Muscle layer of colon (tissue), 2 donors: ENCODE measurements at regions not wholly inside any gene's neighbourhood (a gene's known extent, or its start where the extent isn't known, plus 50 kb on each side); places are given as distances from the start of the nearest gene placed in this dataset.

ENCODE experiments used
- H3K27ac ChIP-seq: one replicate; pipeline ENCODE4 v1.7.0; 2013; ENCODE audit warnings: low read depth, mild to moderate bottlenecking, low read length, moderate library complexity
- H3K27me3 ChIP-seq, 2 donors: one replicate each; pipeline ENCODE4 v1.7.0; 2013; ENCODE audit warnings: low read length in 2 of 2, mild to moderate bottlenecking in 2 of 2; ENCODE audit not compliant: insufficient read depth in 2 of 2, control insufficient read depth in 1 of 2
- H3K36me3 ChIP-seq: one replicate; pipeline ENCODE4 v1.7.0; 2013; ENCODE audit warnings: mild to moderate bottlenecking, low read length; ENCODE audit not compliant: insufficient read depth
- H3K4me1 ChIP-seq: one replicate; pipeline ENCODE4 v1.7.0; 2013; ENCODE audit warnings: mild to moderate bottlenecking, low read length; ENCODE audit not compliant: insufficient read depth
- H3K4me3 ChIP-seq, 2 donors: one replicate each; pipeline ENCODE4 v1.7.0; 2013; ENCODE audit warnings: low read length in 2 of 2, low read depth in 1 of 2, mild to moderate bottlenecking in 1 of 2, moderate library complexity in 1 of 2
- H3K9ac ChIP-seq: one replicate; pipeline ENCODE4 v1.7.0; 2013; ENCODE audit warnings: low read length
- H3K9me3 ChIP-seq: one replicate; pipeline ENCODE4 v1.7.0; 2013; ENCODE audit warnings: mild to moderate bottlenecking, low read length
- donor health status: abdominal sarcoma.
- donor health status: Adenocarcinoma of cecum.

DNA sequence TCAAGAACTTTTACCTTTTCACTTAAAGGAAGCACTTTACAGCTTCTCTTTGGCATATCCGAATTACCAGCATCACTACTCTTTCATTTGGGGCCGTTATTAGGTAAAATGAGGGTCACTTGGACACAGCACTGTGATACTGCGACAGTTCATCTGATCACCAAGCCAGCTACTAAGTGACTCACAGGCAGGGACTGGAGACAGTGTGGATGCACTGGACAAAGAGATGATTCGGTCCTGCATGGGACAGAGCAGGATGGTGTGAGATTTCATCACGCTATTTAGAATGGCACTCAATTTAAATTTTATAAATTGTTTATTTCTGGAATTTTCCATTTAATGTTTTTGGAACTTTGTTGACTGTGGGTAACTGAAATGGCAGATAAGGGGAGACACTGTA, 166.9 kb upstream of the IL12A start:
- no peak overlapping the region for H3K27ac ChIP-seq
- no peaks in the 10 kb centered on the region for H3K9me3 ChIP-seq
- peaks cover 45% of the 10 kb centered on the region for H3K4me1 ChIP-seq
- H3K4me3 ChIP-seq, result no peak overlapping the region
- no peaks in the 10 kb centered on the region for H3K36me3 ChIP-seq
- H3K9ac ChIP-seq, result no peak overlapping the region
- H3K27me3 ChIP-seq, result no peaks in the 10 kb centered on the region

DNA sequence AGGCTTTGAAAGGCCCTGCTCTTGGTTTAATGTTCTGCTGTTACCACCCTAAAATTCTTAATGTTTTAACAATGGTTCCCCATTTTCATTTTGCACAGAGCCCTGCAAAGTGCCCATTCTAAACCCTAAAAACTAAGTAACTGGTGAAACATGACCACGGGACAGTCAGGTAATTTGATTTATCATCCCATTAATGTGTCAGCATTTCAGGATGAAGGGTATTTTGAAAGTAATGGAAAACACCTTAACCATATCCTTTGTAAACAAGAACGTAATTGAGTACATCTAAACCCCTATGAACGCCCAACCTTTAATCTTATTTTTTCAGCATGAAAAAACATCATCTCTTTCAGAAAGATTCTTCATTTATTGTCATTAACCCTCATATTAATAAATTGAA, 164.9 kb upstream of the IL12A start:
- H3K9ac ChIP-seq, result no peak overlapping the region
- H3K4me1 ChIP-seq, result peaks cover 39% of the 10 kb centered on the region
- H3K36me3 ChIP-seq, result no peaks in the 10 kb centered on the region
- no peak overlapping the region for H3K27ac ChIP-seq
- no peaks in the 10 kb centered on the region for H3K9me3 ChIP-seq
- H3K4me3 ChIP-seq, result no peak overlapping the region
- no peaks in the 10 kb centered on the region for H3K27me3 ChIP-seq

DNA sequence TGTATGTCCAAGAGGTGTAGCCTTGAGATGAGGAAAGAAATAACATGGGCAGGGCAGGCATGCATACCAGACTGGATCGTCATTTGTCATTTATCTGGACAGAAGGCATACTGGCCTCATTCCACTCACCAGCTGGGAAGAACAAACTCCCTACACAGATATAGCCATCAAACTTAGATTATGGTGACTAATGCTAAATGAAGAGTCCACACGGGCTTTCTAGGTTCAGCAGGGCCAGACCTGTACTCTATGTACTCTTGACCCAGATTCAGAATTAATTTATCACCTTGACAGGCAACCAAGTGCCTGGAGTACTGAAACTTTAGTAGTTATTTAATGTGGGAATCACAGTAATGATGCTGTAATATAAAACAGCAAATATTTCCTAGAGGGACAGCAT, 164.3 kb upstream of the IL12A start:
- H3K27me3 ChIP-seq, result no peaks in the 10 kb centered on the region
- H3K4me3 ChIP-seq, result no peak overlapping the region
- H3K27ac ChIP-seq, result peak overlapping the region; percentile 41
- H3K9ac ChIP-seq, result no peak overlapping the region
- H3K9me3 ChIP-seq, result no peaks in the 10 kb centered on the region
- H3K4me1 ChIP-seq, result peaks cover 40% of the 10 kb centered on the region
- H3K36me3 ChIP-seq, result no peaks in the 10 kb centered on the region

DNA sequence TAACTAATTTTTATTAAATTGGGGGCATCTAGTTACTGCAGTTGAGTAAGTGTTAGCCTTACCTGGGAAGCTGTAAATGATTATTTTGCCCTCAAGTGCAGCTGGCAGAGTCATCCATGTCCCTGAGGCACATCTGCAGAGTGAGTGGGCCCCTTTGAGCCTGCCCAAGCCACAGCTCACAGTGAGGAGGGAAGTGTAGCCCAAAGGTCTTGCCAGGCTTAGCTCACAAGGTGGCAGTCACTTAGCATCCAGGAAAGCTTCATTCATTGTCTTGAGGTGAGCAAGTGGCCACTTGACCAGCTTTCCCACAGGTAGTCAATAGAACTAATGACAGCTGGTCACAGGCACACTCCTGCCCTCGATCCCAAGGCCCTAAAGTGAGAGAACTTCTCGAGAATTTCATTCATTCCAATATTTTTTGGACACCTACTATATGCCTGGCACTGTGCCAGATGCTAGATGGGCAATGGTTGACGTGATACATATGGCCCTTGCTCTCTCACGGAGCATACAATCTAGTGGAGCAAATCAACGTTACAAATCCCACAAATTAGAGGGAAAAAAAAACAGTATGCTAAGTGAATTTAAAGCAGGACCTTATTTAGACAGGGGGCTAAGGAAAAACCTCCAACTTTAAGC, 163.3 kb upstream of the IL12A start:
- no peaks in the 10 kb centered on the region for H3K9me3 ChIP-seq
- H3K4me3 ChIP-seq, result no peak overlapping the region
- peak overlapping the region; percentile 41 for H3K27ac ChIP-seq
- peaks cover 50% of the 10 kb centered on the region for H3K4me1 ChIP-seq
- H3K27me3 ChIP-seq, result no peaks in the 10 kb centered on the region
- H3K36me3 ChIP-seq, result no peaks in the 10 kb centered on the region
- H3K9ac ChIP-seq, result no peak overlapping the region

DNA sequence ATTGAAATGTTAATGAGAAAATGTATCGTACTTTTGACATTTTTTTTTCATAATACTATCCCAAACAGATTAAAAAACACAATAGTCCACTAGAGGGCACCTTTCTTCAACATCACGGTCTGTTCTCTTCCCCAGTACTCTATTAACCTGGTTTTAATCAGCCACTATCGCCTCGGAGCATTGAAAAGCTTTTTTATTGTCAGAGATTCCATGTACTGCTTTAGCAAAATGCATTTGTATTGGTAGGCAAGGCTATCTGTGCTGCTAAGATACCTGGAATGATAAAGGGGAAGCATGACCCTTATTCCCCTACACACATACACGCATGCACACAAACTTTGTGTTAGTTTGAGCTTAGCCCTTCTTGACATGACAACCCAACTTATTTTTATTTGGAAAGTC, 160.1 kb upstream of the IL12A start:
- Histone ChIP-seq H3K9ac (peak overlapping the region; percentile 15), H3K36me3 (no peaks in the 10 kb centered on the region), H3K9me3 (no peaks in the 10 kb centered on the region), H3K4me3 (no peak overlapping the region), H3K4me1 (peaks cover 51% of the 10 kb centered on the region), H3K27ac (peak overlapping the region; percentile 29), H3K27me3 (no peaks in the 10 kb centered on the region)

DNA sequence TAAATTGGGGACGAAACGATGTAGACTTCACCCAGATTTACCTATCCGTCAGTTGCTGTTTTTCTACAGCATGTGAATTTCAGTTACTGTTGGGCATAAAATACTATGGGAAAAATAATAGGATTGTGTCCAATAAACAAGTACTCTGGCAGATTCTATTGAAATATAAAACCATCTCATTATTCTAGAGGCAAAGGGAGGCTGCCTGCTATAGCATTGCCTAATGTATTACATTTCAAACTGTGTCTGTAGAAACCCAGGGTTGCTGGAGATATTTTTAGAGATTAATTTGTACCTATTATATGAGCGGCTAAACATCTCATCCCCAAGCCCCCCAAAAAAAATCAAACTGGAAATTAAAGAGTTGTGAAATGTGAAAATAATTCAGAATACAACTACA, 159.6 kb upstream of the IL12A start:
- no peak overlapping the region for H3K4me3 ChIP-seq
- peak overlapping the region; percentile 15 for H3K9ac ChIP-seq
- H3K4me1 ChIP-seq, result peaks cover 49% of the 10 kb centered on the region
- no peaks in the 10 kb centered on the region for H3K9me3 ChIP-seq
- no peaks in the 10 kb centered on the region for H3K27me3 ChIP-seq
- H3K36me3 ChIP-seq, result no peaks in the 10 kb centered on the region
- peak overlapping the region; percentile 29 for H3K27ac ChIP-seq

DNA sequence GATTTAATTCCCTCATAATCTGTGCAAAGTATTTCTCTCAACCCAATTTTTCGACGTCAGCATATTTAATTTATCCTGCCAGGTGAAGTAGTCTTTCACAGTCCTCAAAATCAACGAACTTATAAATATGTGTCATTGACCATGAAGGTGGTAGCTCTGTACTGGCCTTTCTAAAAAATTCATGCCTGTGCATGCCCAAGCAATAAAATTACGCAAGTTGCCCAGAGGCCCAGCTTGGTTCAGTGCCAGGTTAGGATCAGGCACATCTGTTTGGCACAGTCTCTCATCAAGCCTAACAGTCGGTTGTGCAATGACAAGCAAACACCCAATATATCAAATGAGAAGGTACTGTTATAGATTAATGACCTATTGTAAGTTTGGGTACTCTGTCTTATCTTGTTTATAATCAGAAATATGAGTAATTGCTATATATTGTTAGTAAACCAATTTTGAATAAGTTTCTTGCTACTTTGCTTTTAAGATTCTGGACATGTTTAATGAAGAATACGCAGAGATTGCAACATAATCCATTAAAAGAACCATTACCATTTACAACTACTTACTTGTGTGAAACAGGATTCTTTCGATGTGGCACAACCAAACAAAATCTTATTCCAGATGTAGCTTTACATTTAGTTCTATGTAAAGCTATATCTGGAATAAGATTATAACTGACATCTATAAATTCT, 159.0 kb upstream of the IL12A start:
- no peaks in the 10 kb centered on the region for H3K27me3 ChIP-seq
- peaks cover 42% of the 10 kb centered on the region for H3K4me1 ChIP-seq
- H3K9me3 ChIP-seq, result no peaks in the 10 kb centered on the region
- no peaks in the 10 kb centered on the region for H3K36me3 ChIP-seq
- H3K27ac ChIP-seq, result peak overlapping the region; percentile 29
- no peak overlapping the region for H3K9ac ChIP-seq
- no peak overlapping the region for H3K4me3 ChIP-seq

DNA sequence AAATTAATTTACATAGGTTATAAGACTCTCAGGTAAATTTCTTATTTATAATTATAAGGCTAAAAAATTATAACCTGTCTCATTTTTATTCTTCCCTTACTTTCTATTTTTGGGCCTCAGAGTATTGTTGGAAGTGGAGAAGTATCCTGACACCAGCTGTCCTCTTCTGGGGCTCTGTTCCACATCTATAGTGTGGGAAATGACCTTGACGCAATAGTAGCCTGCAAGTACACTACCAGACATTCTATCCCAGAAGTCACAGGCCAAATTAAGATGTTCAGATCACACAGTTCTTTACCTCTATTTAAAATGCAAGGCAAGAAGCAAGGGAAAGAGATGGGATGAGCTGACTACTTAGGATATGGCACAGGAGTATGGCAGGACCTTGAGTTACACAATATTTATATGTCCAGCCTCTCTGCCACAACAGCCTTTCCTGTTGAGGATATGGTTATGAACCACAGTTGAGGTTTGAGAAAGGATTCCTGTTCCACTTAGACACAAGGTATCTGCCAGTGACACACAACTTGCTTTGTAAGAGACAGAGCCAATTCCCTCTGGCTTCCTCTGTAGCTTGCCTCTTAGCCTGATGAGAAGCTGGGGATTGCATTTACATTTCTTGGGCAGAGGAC, 158.0 kb upstream of the IL12A start:
- H3K9ac ChIP-seq, result no peak overlapping the region
- H3K27me3 ChIP-seq, result no peaks in the 10 kb centered on the region
- H3K4me1 ChIP-seq, result peaks cover 40% of the 10 kb centered on the region
- H3K9me3 ChIP-seq, result no peaks in the 10 kb centered on the region
- no peak overlapping the region for H3K4me3 ChIP-seq
- H3K36me3 ChIP-seq, result no peaks in the 10 kb centered on the region
- no peak overlapping the region for H3K27ac ChIP-seq

DNA sequence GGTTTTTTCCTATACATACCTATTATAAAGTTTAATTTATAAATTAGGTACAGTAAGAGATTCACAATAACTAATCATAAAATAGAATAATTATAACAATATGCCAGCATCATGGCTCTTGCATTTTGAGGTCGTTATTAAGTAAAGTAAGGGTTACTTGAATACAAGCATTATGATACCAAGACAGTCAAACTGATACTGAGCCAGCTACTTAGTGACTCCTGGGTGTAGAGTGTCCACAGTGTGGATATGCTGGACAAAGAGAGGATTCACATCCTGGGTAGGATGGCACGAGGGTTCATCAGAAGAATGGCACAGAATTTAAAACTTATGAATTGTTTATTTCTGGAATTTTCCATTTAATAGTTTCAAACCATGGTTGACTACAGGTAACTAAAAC, 157.2 kb upstream of the IL12A start:
- H3K4me1 ChIP-seq, result peaks cover 42% of the 10 kb centered on the region
- no peak overlapping the region for H3K4me3 ChIP-seq
- no peak overlapping the region for H3K27ac ChIP-seq
- H3K27me3 ChIP-seq, result no peaks in the 10 kb centered on the region
- no peak overlapping the region for H3K9ac ChIP-seq
- H3K36me3 ChIP-seq, result no peaks in the 10 kb centered on the region
- H3K9me3 ChIP-seq, result no peaks in the 10 kb centered on the region

DNA sequence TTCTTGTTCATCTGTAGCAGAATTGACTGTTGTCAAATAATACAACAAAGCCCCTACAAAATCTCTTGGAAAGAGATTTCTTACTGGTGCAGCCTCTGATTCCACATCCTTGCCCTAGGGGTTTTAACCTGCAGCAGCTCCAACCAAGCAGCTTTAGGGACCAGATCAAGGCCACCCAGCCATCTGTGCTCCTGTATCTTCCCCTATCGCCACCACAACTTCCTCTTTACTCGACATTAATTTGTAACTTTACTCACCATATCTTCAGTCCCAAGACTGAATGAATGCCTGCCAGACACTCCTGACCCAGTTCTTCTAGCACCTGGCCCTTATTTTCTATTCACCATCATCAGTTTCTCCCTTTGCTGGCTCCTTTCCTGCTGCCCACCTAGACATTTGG, 156.6 kb upstream of the IL12A start:
- no peak overlapping the region for H3K9ac ChIP-seq
- no peaks in the 10 kb centered on the region for H3K9me3 ChIP-seq
- no peaks in the 10 kb centered on the region for H3K27me3 ChIP-seq
- no peak overlapping the region for H3K4me3 ChIP-seq
- no peak overlapping the region for H3K27ac ChIP-seq
- H3K36me3 ChIP-seq, result no peaks in the 10 kb centered on the region
- peaks cover 48% of the 10 kb centered on the region for H3K4me1 ChIP-seq

DNA sequence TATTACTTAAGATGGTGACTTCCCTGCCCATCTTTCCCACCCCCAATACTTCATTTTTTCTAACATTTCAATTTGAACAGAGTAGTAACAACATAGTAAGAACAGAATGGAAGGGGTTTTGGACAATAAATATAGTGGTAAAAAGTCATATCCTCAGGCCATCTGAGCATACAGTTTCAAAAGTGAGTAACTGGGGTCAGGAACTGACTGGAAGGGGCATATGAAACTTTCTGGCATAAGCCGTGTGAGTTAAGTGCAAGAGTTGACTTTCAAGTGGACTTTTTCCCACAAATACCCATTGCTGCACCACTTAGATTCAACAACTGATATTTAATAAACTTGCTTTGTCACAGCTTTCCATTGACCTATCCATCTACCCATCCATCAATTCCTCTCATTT, 153.5 kb upstream of the IL12A start:
- Histone ChIP-seq H3K9me3 (no peaks in the 10 kb centered on the region), H3K4me1 (peaks cover 52% of the 10 kb centered on the region), H3K9ac (no peak overlapping the region), H3K36me3 (no peaks in the 10 kb centered on the region), H3K27ac (no peak overlapping the region), H3K4me3 (no peak overlapping the region), H3K27me3 (no peaks in the 10 kb centered on the region)

DNA sequence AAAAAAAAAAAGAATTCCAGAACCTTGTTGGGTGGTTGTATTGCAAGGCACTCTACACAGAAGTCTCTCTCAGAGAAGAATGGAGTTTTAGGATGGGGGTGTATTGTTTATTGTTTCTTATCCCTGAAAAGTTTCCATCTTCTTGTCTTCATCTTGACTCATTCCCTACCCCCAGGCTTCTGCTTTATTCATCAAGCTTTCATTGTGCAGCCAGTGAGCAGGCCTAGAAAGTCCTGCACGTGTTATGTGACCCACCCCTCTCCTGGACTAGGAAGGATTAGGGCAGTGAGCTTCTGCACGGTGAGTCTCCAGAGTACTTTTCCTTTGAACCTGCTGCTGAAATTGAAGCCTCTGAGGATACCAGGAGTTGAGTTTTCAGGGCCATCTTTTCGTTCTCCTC, 150.9 kb upstream of the IL12A start:
- H3K27ac ChIP-seq, result peak overlapping the region; percentile 31
- no peaks in the 10 kb centered on the region for H3K9me3 ChIP-seq
- H3K4me3 ChIP-seq, result no peak overlapping the region
- H3K36me3 ChIP-seq, result no peaks in the 10 kb centered on the region
- H3K27me3 ChIP-seq, result no peaks in the 10 kb centered on the region
- peaks cover 52% of the 10 kb centered on the region for H3K4me1 ChIP-seq
- no peak overlapping the region for H3K9ac ChIP-seq
